GM12878 (cell line): ENCODE measurements at regions not wholly inside any gene's neighbourhood (a gene's known extent, or its start where the extent isn't known, plus 50 kb on each side); places are given as distances from the start of the nearest gene placed in this dataset.
"Not testable (repeated sequence)": the region's sequence is repeated elsewhere in the genome, so short reads cannot be mapped to it uniquely, and the experiment has no call there.

ENCODE experiments used
- ATAC-seq: fragments of 200-7000 bp; cut with Tn5 transposase; 3 replicates; pipeline ENCODE4 v1.9.1; 2020; ENCODE audit warnings: mild to moderate bottlenecking, moderate library complexity
- BruUV-seq: library from RNA; stranded (reverse); fragments of 400-500 nt; replicated peaks from 2 replicates; lab custom pipeline; 2021; lab: Mats Ljungman, UMichigan
- CTCF ChIA-PET: fragments of 300-600 bp; sonication (Branson Sonifier 250); formaldehyde crosslinking; extraction: SDS; loops from one replicate; lab custom pipeline; 2021; ENCODE audit warnings: inconsistent platforms; lab: Yijun Ruan, JAX
- POLR2A ChIA-PET: fragments of 350-600 bp; formaldehyde crosslinking; extraction: SDS; loops from one replicate; lab custom pipeline; 2021; ENCODE audit warnings: inconsistent platforms; lab: Charles Lee
- RAD21 ChIA-PET: fragments of 300-600 bp; sonication (Branson Sonifier 250); formaldehyde crosslinking; loops from one replicate; lab custom pipeline; 2023; ENCODE audit warnings: antibody characterized with exemption; ENCODE audit not compliant: unreplicated experiment; lab: Charles Lee
- SMC1A ChIA-PET: fragments of 300-600 bp; sonication (Branson Sonifier 250); formaldehyde crosslinking; loops from one replicate; lab custom pipeline; 2023; ENCODE audit not compliant: unreplicated experiment, uncharacterized antibody; lab: Charles Lee
- DNase-seq: peaks from one replicate; pipeline ENCODE4 v3.0.0-alpha.2; 2011; ENCODE audit warnings: low read depth, low spot score
- FAIRE-seq: peaks from 3 replicates; lab custom pipeline; 2011; peaks lifted over from hg19 to GRCh38; lab: Jason Lieb, UNC
- H2AFZ ChIP-seq: 2 replicates; pipeline ENCODE4 v1.6.0; 2011; ENCODE audit warnings: low read depth, low read length, control low read depth; ENCODE audit not compliant: control insufficient read depth
- H3K27ac ChIP-seq: 2 replicates; pipeline ENCODE4 v1.5.1; 2011; ENCODE audit warnings: control low read depth; ENCODE audit not compliant: control insufficient read depth, insufficient read depth
- H3K27me3 ChIP-seq, 2 experiments: replicated peaks in 1 of 2; 2 replicates each; pipeline versions ENCODE4 v1.6.0 to v1.6.1; 2011; ENCODE audit warnings: low read length in 1 of 2; ENCODE audit not compliant: control insufficient read depth in 2 of 2, insufficient read depth in 2 of 2
- H3K36me3 ChIP-seq, 2 experiments: 2 replicates each; pipeline ENCODE4 v1.5.1; 2011; ENCODE audit warnings: low read length in 1 of 2; ENCODE audit not compliant: control insufficient read depth in 2 of 2, insufficient read depth in 2 of 2
- H3K4me1 ChIP-seq: 2 replicates; pipeline ENCODE4 v1.6.1; 2011; ENCODE audit warnings: mild to moderate bottlenecking, low read length, moderate library complexity, mixed read lengths; ENCODE audit not compliant: control insufficient read depth, insufficient read depth
- H3K4me2 ChIP-seq: 2 replicates; pipeline ENCODE4 v1.6.0; 2011; ENCODE audit warnings: control low read depth; ENCODE audit not compliant: control insufficient read depth, insufficient read depth
- H3K4me3 ChIP-seq: fragments of 200-600 bp; sonication (generic); 2 replicates; pipeline ENCODE4 v1.5.1; 2016
- H3K79me2 ChIP-seq: 2 replicates; pipeline ENCODE4 v1.6.0; 2011; ENCODE audit warnings: low read length; ENCODE audit not compliant: control insufficient read depth, insufficient read depth
- H3K9ac ChIP-seq: 2 replicates; pipeline ENCODE4 v1.8.0; 2011; ENCODE audit warnings: low read length, control low read depth, mixed read lengths; ENCODE audit not compliant: control insufficient read depth, insufficient read depth
- H3K9me3 ChIP-seq: replicated peaks from 3 replicates; pipeline ENCODE4 v1.5.1; 2011; ENCODE audit warnings: mild to moderate bottlenecking, low read length; ENCODE audit not compliant: control insufficient read depth, insufficient read depth
- H4K20me1 ChIP-seq: 2 replicates; pipeline ENCODE4 v1.6.0; 2011; ENCODE audit not compliant: control insufficient read depth, insufficient read depth
- FOXM1 ChIP-seq: IDR thresholded peaks from 2 replicates; pipeline ENCODE4 v1.6.1; 2012; ENCODE audit warnings: low read depth, mild to moderate bottlenecking, inconsistent platforms, low read length, moderate library complexity
- MEF2B ChIP-seq: fragments of 450-650 bp; IDR thresholded peaks from 2 replicates; pipeline ENCODE4 v1.6.1; 2018; ENCODE audit warnings: mild to moderate bottlenecking, moderate library complexity; ENCODE audit not compliant: partially characterized antibody, poor library complexity, severe bottlenecking
- SP1 ChIP-seq: IDR thresholded peaks from one replicate; pipeline ENCODE4 v1.6.1; 2011; ENCODE audit warnings: low read depth, low read length
- WGBS: methylation state at CpG from one replicate; pipeline ENCODE4 v1.1.6; 2016; ENCODE audit warnings: low lambda C conversion rate; ENCODE audit not compliant: insufficient replicate concordance, insufficient coverage; ENCODE audit errors: missing lambda C conversion rate; 5-methylcytosine and 5-hydroxymethylcytosine counted together
- in situ Hi-C: fragments of 300-500 bp; cut with MboI; formaldehyde crosslinking; loops from 9 replicates; pipeline ENCODE4 v1.14.3; 2018; ENCODE audit warnings: mixed read lengths
- intact Hi-C: fragments of 100-400 bp; cut with micrococcal nuclease; formaldehyde crosslinking; loops from one replicate; pipeline ENCODE4 v1.14.2; 2022; ENCODE audit not compliant: unreplicated experiment

- no peak for FAIRE-seq
- no peak overlapping the region for H3K27ac ChIP-seq
- ChIA-PET RAD21 (no interaction called here), POLR2A (no interaction called here), CTCF (no interaction called here), SMC1A (no interaction called here)
- intact Hi-C loops: no loop called here
- no peaks in the 10 kb centered on the region for H4K20me1 ChIP-seq
- 0% methylated on average over 4 of the region's 4 CpGs for WGBS
- H2AFZ ChIP-seq: no peak overlapping the region
- in situ Hi-C loops: no loop called here
- H3K4me3 ChIP-seq: no peak overlapping the region
- no peak overlapping the region for H3K4me2 ChIP-seq
- DNase-seq: no peak
- H3K27me3 ChIP-seq: no peaks in the 10 kb centered on the region
- H3K79me2 ChIP-seq: no peaks in the 10 kb centered on the region
- peak; percentile 79 for TF ChIP-seq MEF2B
- no peak for TF ChIP-seq FOXM1
- no peaks in the 10 kb centered on the region for H3K9me3 ChIP-seq
- no peaks in the 10 kb centered on the region for H3K4me1 ChIP-seq
- no TSS peak for BruUV-seq
- no peak overlapping the region for H3K9ac ChIP-seq
- ATAC-seq: no peak
- no peaks in the 10 kb centered on the region for H3K36me3 ChIP-seq
Measured at GRCh38 chr15:53022788-53023187, 232.7 kb upstream of the ONECUT1 start.

GRCh38 chr15:53013329-53013728 lies 223.2 kb upstream of the ONECUT1 start:
- Histone ChIP-seq H4K20me1 (no peaks in the 10 kb centered on the region), H3K27me3 (no peaks in the 10 kb centered on the region), H3K27ac (no peak overlapping the region), H2AFZ (no peak overlapping the region), H3K9ac (no peak overlapping the region), H3K4me1 (no peaks in the 10 kb centered on the region), H3K4me3 (no peak overlapping the region), H3K4me2 (no peak overlapping the region), H3K79me2 (no peaks in the 10 kb centered on the region), H3K36me3 (no peaks in the 10 kb centered on the region; a peak in 1 of 4 replicates), H3K9me3 (no peaks in the 10 kb centered on the region)
- POLR2A ChIA-PET: no interaction called here
- ATAC-seq (no peak), FAIRE-seq (no peak), DNase-seq (no peak)
- no TSS peak for BruUV-seq
- intact Hi-C loops (no loop called here), in situ Hi-C loops (no loop called here)
- TF ChIP-seq SP1: no peak
- 60% methylated on average over 2 of the region's 2 CpGs for WGBS
- RAD21 ChIA-PET: no interaction called here
- SMC1A ChIA-PET: interaction anchor here (0.5 kb wide), 1 partner anchor 20 kb away, joined by 3 read pairs; no protein-coding TSS in a partner anchor
- CTCF ChIA-PET: no interaction called here

GRCh38 chr15:53011779-53012178 lies 221.6 kb upstream of the ONECUT1 start:
- H3K79me2 ChIP-seq, intact Hi-C loops, H3K9me3 ChIP-seq, H3K4me3 ChIP-seq, ATAC-seq, H2AFZ ChIP-seq, SMC1A ChIA-PET, FAIRE-seq, H3K27me3 ChIP-seq, in situ Hi-C loops, RAD21 ChIA-PET, BruUV-seq, H3K4me2 ChIP-seq, CTCF ChIA-PET, H3K36me3 ChIP-seq, DNase-seq, H3K4me1 ChIP-seq, H3K9ac ChIP-seq, POLR2A ChIA-PET, H3K27ac ChIP-seq, H4K20me1 ChIP-seq: not testable (repeated sequence)
- WGBS: 27% methylated on average over 2 of the region's 2 CpGs
